Esophagus squamous epithelium (tissue), 5 donors: ENCODE measurements at regions not wholly inside any gene's neighbourhood (a gene's known extent, or its start where the extent isn't known, plus 50 kb on each side); places are given as distances from the start of the nearest gene placed in this dataset.
A peak's percentile ranks its signal among the peaks of the same experiment; 100 is the strongest.

Experiments
- DNase-seq: peaks from one replicate; lab custom pipeline; 2025; lab: John Stamatoyannopoulos, UW
- H3K27ac ChIP-seq, 4 donors: fragments of 200-600 bp; sonication (generic); one replicate each; pipeline ENCODE4 v1.5.1; 2016 to 2019; ENCODE audit warnings: mild to moderate bottlenecking in 1 of 4
- H3K27me3 ChIP-seq, 4 donors: fragments of 200-600 bp; sonication (generic); 1 replicate in 3 of 4; 2 replicates in 1 of 4; pipeline versions ENCODE4 v1.5.1 to v1.6.0; 2017 to 2021; ENCODE audit warnings: antibody characterized with exemption in 1 of 4
- H3K36me3 ChIP-seq, 3 donors: fragments of 200-600 bp; sonication (generic); one replicate each; pipeline ENCODE4 v1.5.1; 2016 to 2019
- H3K4me1 ChIP-seq, 3 donors: fragments of 200-600 bp; sonication (generic); one replicate each; pipeline ENCODE4 v1.5.1; 2017 to 2019
- H3K4me3 ChIP-seq, 4 donors: fragments of 200-600 bp; sonication (generic); 1 replicate in 3 of 4; 2 replicates in 1 of 4; pipeline ENCODE4 v1.5.1; 2016 to 2019; ENCODE audit warnings: mild to moderate bottlenecking in 2 of 4, moderate library complexity in 1 of 4
- H3K9me3 ChIP-seq, 3 donors: fragments of 200-600 bp; sonication (generic); one replicate each; pipeline ENCODE4 v1.5.1; 2016 to 2019
- CTCF ChIP-seq, 6 experiments: fragments of 450-650 bp in 4 of 6; fragments of 200-600 bp in 2 of 6; sonication (generic) in 2 of 6; IDR thresholded peaks; one replicate each; pipeline ENCODE4 v1.5.1; 2016 to 2019; ENCODE audit warnings: antibody characterized with exemption in 6 of 6, mild to moderate bottlenecking in 4 of 6, moderate library complexity in 4 of 6
- POLR2A ChIP-seq, 4 donors: fragments of 450-650 bp; IDR thresholded peaks; one replicate each; pipeline ENCODE4 v1.6.1; 2017; ENCODE audit warnings: antibody characterized with exemption in 4 of 4, mild to moderate bottlenecking in 4 of 4, moderate library complexity in 3 of 4
- WGBS, 2 donors: methylation state at CpG; one replicate each; pipeline ENCODE4 v1.1.5; 2018; 5-methylcytosine and 5-hydroxymethylcytosine counted together
- intact Hi-C: fragments of 100-400 bp; cut with DNase I; formaldehyde crosslinking; loops from one replicate; pipeline ENCODE4 v1.15.0; 2022
- donor health status: DM: yes; HTN: yes; CAD: no.

- DNase-seq, result no peak
- no peaks in the 10 kb centered on the region for H3K27me3 ChIP-seq
- H3K4me3 ChIP-seq, result no peak overlapping the region
- no peaks in the 10 kb centered on the region for H3K9me3 ChIP-seq
- peaks cover 0 to 6% (median 3%) of the 10 kb centered on the region in 3 donors for H3K4me1 ChIP-seq
- WGBS, 2 donors, result 49 to 51% methylated on average over 7 of the region's 7 CpGs
- H3K27ac ChIP-seq, result no peak overlapping the region
- intact Hi-C loops, result no loop called here
- H3K36me3 ChIP-seq, result no peaks in the 10 kb centered on the region
- no peak for TF ChIP-seq POLR2A (IDR thresholded peaks at IDR 0.05)
- TF ChIP-seq CTCF (IDR thresholded peaks at IDR 0.05), result no peak
Observed at GRCh38 chr1:184158896-184159681, 107.6 kb downstream of the TSEN15 start.

- Histone ChIP-seq H3K27ac (peak overlapping the region in 3 of 4 donors; percentile 24 to 70 (median 50)), H3K9me3 (no peaks in the 10 kb centered on the region), H3K4me3 (no peak overlapping the region), H3K36me3 (no peaks in the 10 kb centered on the region), H3K27me3 (no peaks in the 10 kb centered on the region), H3K4me1 (peaks cover 0 to 7% (median 4%) of the 10 kb centered on the region in 3 donors)
- intact Hi-C loops, result loop anchor here (2.0 kb wide), 1 partner anchor 15 kb away; no protein-coding TSS in a partner anchor
- DNase-seq, result no peak
- TF ChIP-seq CTCF (IDR thresholded peaks at IDR 0.05) (no peak), POLR2A (IDR thresholded peaks at IDR 0.05) (no peak)
- WGBS, 2 donors, result 42 to 47% methylated on average over 2 of the region's 2 CpGs
Observed at GRCh38 chr1:184160236-184160635, 108.7 kb downstream of the TSEN15 start.

- Histone ChIP-seq H3K27ac (peak overlapping the region in 3 of 4 donors; percentile 24 to 70 (median 50)), H3K36me3 (no peaks in the 10 kb centered on the region), H3K4me1 (peaks cover 0 to 7% (median 4%) of the 10 kb centered on the region in 3 donors), H3K4me3 (no peak overlapping the region), H3K27me3 (no peaks in the 10 kb centered on the region), H3K9me3 (no peaks in the 10 kb centered on the region)
- intact Hi-C loops, result loop anchor here (2.0 kb wide), 1 partner anchor 16 kb away; no protein-coding TSS in a partner anchor
- TF ChIP-seq POLR2A (IDR thresholded peaks at IDR 0.05) (no peak), CTCF (IDR thresholded peaks at IDR 0.05) (no peak)
- WGBS, 2 donors, result 35 to 43% methylated on average over 3 of the region's 3 CpGs
- no peak for DNase-seq
Observed at GRCh38 chr1:184161071-184161698, 109.7 kb downstream of the TSEN15 start.

- intact Hi-C loops, result no loop called here
Observed at GRCh38 chr1:184162281-184162680, 110.8 kb downstream of the TSEN15 start.

More at GRCh38 chr1:184162281-184162680, 110.8 kb downstream of the TSEN15 start:
- H3K36me3 ChIP-seq, result no peaks in the 10 kb centered on the region
- no peak for TF ChIP-seq POLR2A (IDR thresholded peaks at IDR 0.05)
- TF ChIP-seq CTCF (IDR thresholded peaks at IDR 0.05), result no peak
- no peak overlapping the region for H3K4me3 ChIP-seq
- WGBS, 2 donors, result 69 to 71% methylated on average over 9 of the region's 9 CpGs
- peaks cover 0 to 7% (median 4%) of the 10 kb centered on the region in 3 donors for H3K4me1 ChIP-seq
- H3K9me3 ChIP-seq, result no peaks in the 10 kb centered on the region
- no peak for DNase-seq
- no peaks in the 10 kb centered on the region for H3K27me3 ChIP-seq
- H3K27ac ChIP-seq, result peak overlapping the region in 2 of 4 donors; percentile 25 to 39
